HL-60/S4 treated with retinoic acid at 250 ng/mL for 4 days and 3 days (cell line): ENCODE measurements at regions not wholly inside any gene's neighbourhood (a gene's known extent, or its start where the extent isn't known, plus 50 kb on each side); places are given as distances from the start of the nearest gene placed in this dataset.

Experiments used
- in situ Hi-C: fragments of 300-500 bp; cut with MboI; formaldehyde crosslinking; loops from 2 replicates; pipeline ENCODE4 v1.7.0; 2022; ENCODE audit warnings: low sequenced_read_pairs

DNA sequence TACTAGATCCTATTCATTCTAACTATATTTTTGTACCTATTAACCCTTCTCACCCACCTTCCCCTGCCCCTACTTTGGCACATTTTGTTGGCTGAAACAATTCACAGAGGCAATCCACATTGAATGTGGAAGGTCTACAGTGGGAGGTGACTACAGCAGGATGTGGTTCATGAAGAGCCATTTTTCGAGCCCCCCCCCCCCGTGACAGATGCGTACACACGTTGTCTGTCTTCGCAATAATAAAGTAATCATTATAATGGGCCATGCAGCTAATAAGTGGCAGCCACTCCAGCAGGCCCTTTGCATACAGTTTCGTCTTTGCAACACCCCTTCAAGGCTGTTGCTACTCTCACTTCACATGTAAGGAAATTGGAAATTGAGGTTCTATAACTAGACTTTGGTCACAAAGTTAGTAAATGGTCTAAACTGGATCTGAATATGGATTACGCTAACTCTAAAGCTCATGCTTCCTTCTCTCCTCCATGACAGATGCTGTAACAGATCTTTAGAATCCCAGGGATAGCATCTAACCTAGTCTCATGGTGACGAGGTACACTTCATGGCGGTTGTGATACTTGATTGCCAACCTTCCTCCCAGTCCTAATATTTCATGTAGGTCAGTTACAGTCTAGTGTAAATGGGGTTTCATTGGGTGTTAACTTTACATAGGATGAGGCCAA is 176.8 kb downstream of the MYCN start:
- in situ Hi-C loops, result no loop called here

DNA sequence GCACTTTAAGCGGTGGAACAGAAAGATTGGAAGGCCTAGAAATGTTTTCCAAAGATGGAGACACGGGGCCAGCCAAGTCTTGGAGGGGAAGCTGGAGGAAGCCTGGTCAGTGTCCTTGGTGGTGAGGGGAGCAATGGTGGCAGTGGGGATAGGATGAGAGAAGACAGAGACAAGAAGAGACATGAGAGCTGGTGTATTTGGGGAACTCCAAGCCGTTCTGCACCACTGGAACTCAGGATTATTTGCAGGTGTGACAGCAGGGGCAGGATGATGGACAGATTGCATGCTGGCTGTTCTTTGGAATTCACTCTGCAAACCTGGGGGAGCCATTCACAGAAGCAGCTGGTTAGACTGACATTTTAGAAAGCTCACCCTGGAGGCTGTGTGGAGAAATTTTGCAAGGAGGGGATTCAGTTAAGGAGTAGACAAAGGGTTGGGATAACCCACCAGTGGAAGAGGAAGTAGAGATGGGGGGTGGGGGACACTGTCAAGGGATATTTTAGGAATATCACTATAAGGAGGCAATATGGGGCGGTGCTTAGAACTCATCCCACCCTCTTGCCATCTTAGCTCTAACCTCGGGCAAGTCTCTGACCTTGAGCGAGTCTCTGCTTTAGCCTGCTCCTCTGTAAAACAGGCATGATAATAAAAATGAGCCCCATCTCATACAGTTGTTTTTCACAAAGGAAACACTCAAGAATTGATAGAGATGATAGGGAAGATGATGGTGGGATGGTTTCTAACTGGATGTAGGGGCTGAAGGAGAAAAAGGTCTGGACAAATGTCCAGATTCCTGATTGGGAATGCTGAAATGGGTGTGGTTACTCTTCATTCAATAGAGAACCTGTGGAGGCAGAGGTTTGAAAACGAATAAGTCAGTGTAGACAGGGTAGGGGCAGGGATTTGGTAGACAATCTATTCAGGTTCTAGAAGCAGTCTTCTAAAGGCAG is 175.8 kb downstream of the MYCN start:
- in situ Hi-C loops, result no loop called here

DNA sequence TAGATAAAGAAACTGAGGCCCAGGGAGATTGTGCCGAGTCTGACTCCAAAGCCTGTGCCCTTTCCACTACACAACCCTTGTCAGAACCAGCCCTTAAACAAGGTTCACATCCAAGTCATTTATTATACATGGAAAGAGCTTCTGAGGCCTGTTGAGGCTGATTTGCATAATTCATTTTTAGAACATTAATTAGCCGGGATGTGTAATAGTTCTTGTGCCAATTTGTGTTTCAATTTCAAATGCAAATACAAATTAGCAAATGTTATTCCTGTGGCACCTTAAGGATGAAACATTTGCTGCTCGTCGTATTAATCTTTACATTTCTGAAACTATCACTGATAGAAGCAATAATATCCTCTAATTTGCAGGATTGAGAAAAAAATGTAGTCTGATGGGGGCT is 174.9 kb downstream of the MYCN start:
- in situ Hi-C loops, result no loop called here

DNA sequence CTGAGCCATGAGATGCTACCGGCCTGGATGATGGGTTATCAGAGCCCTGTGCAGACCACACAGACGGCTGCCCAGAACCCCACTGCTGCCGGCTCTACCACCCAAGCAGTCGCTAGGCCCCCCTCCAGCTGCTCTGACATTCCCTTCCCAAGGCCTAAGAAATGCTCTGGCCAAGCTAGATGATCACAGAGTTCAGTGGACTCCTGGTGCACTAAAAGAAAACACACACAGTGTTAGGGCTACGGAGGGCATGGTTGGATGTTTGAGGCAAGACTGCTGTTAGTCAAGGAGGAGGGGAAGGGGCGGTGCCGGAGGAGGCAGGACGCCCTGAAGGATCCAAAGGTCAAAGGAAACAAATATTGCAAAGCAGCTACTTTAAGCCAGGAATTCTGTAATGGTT is 174.5 kb downstream of the MYCN start:
- in situ Hi-C loops, result no loop called here

DNA sequence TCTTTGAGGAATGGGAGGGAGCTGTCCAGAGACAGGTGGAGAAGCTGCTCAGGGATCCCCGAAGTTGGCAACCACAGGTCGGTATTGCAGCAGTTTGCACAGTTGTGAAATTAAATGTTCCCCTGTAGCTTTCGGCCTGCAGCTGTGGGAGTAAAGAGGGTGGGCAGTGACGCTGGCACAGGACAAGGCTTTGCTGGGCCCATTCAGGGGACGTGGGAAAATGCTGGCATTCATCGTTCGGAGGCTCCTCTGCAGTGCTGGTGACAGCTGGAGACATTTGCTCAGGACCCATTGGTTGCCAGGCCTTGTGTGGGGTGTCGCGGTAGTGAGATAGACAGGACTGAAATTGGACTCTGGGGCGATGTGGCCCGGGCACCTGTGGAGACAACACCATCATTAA is 173.7 kb downstream of the MYCN start:
- in situ Hi-C loops, result no loop called here

DNA sequence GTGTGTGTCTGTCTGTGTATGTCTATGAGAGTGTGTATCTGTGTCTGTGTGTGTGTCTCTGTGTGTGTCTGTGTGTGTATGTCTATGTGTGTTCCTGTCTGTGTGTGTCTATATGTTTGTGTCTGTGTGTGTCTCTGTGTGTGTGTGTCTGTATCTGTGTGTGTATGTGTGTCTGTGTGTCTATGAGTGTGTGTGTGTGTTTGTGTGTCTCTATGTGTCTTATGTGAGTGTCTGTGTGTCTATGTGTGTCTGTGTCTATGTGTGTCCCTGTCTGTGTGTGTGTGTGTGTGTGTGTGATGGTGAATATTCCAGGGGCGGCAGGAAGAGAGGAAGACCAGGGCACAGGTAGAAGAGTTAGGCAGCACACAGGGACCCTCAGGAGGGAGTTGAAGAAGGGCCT is 173.2 kb downstream of the MYCN start:
- in situ Hi-C loops, result no loop called here

DNA sequence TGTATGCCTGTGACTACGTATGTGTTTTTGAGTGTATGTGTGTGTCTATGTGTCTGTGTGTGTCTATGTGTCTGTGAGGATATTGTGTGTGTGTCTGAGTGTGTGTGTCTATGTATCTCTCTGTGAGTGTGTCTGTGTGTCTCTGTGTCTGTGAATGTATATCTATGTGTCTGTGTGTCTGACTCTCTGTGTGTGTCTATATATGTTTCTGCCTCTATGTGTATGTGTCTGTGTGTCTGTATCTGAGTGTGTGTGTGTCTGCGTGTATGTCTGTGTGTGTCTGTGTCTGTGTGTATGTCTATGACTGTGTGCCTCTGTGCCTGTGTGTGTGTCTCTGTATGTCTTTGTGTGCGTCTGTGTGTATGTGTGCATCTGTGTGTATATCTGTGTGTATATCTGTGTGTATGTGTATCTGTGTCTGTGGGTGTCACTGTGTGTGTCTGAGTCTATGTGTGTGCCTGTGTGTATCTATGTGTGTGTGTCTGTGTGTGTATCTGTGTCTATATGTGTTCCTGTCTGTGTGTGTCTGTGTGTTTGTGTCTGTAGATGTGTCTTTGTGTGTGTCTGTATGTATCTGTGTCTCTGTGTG is 172.7 kb downstream of the MYCN start:
- in situ Hi-C loops, result no loop called here

DNA sequence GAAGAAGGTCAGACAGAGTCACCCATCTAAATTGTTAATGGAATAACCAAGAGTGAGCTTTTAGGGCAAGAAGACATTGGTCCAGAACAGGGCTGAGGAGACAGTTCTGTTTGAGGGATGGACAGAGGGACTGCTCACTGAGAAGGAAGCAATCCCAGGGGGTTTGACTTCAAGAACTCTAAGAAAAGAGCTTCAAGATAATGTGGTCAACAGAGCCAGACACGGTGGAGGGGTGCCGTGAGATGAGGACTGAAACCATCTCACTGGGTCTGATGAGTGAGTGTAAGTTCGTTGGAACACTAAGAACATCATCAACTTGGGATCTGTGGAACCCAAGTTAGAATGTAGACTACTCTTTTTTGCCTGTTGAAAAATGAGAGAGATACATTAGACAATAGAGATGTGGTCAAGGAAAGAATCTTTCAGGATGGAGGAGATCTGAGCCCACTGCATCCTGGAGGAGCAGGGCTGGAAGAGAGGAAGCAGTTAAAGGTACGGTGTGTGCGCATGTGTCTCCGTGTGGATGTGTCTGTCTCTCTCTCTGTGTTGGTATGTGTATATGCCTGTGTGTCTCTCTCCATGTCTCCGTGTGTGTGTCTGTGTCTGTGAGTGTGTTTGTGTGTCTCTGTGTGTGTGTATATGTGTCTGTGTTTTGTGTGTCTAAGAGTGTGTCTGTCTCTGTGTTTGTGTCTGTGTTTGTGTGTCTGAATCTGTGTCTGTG is 172.1 kb downstream of the MYCN start:
- in situ Hi-C loops, result no loop called here

DNA sequence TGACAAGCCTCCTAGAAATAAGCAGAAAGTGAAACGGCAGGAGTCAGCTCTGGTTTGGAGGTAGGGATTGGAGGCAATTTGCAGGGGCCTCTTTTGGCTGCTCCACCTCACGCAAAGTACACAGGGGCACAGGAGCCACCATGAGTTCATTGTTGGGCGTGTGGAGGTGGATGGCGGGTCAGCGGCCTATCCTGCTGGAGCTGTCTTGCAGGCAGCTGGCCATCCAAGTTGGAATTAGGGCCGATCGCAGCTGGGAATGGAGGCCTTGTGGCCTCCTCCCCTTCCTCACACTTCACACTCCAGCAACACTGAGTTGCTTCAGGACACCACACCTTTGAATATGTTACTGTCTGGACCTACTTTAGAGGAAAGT is 171.5 kb downstream of the MYCN start:
- in situ Hi-C loops, result no loop called here

DNA sequence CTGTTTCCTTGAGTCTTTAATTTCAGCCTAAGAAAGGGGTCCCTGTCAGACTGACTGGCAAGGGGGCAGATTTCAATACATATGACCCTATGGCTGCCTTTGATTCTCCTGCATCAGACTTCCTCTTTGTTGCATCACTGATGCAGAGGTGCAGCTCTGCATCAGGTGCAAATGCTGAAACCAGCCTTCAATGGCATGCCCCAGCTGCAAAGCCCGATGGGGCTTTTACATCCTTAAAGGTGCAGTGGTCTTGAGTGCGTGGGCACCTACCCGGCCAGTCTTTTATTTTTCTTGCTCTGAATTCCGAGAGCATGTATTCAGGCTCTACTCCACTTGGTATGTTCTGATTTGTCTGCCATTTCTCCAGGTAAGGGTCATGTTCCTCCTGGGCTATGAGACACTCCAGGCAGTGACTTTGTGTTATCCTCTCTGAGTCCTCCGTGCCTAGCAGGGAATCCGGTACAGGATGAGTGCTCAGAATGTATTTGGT is 169.5 kb downstream of the MYCN start:
- in situ Hi-C loops, result no loop called here

DNA sequence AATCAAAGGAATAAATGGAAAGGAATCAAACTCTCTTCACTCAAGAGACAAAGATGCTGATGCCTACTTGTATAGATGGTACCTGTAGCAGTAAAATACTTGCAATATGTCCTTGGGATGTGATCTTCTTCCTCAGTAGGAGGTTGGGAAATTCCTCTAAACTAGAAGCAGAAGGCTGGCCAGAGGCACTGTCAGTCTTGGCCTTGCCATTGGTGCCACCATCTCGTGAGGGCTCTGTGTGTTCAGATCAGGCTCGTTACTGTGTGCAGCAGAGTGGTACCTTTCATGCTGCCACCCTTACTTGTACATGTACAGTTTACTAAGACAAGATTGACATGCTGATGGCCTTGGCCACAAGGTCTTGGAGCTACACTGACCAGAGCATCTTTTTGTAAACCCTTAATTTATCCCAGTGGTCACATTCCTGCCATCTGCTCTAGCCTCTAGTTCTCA is 169.0 kb downstream of the MYCN start:
- in situ Hi-C loops, result no loop called here

DNA sequence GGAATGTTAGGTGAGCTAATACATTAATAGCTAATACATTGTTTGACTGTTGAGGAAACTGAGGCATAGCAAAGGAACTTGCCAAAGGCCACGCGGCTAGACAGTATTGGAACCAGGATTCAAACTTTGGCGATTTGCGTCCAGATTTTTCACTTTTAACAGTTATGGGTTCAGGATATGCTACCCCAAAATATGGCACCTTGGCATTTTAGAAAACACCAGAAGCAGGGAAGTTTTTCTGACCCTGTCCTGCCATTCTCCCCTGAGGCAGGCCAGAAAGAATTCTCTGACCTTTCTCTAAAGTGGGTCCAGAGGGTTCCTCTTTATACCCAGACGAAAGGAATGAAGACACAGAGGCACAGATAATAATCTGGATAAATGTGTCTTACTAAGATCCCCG is 166.9 kb downstream of the MYCN start:
- in situ Hi-C loops, result no loop called here

DNA sequence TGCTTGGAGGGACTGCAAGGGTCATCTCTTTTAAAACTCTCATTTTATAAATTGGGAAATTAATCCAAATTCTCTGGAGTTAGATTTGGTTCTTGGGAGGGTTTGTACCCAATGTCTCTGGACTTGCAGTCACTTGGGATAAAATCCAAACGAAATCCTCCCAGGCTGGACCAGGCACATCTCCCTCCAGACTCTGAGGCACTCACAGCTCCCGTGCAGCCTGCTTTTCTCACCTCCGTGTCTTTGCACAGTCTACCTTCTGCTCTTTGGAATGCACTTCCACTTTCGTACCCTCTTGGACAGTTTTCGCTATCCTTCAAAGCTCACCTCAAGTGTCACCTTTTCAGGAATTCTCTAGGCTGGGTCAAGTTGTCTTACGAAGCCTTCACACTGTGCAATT is 166.3 kb downstream of the MYCN start:
- in situ Hi-C loops, result no loop called here

DNA sequence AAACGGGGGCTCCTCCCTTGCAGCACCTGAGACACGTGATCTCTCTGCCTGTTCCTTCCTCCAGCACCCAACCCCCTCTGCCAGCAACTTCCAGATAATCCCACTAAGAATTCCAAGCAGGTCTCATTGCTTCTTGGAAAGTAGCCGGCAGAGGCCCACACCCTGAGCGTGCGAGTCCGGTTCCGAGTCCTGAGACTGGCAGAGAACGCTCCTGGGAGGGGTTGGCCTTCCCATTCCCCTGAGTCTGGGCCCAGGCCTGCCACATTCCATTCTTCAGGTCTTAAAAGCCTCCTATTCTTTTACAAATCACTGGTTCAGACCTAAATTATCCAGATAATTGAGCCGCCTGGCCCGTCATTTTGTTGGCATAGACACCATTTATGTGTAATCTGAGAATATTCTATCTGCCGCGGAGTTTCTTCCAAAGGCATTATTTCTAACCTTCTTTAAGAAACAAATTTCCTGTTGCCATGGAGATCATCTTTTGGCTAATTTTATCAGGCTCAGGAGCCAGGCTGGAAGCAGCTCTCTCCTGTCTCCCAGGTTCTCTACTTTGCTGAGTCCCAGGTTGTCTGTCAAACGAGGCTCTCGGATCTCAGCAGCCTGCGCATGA is 165.4 kb downstream of the MYCN start:
- in situ Hi-C loops, result no loop called here

DNA sequence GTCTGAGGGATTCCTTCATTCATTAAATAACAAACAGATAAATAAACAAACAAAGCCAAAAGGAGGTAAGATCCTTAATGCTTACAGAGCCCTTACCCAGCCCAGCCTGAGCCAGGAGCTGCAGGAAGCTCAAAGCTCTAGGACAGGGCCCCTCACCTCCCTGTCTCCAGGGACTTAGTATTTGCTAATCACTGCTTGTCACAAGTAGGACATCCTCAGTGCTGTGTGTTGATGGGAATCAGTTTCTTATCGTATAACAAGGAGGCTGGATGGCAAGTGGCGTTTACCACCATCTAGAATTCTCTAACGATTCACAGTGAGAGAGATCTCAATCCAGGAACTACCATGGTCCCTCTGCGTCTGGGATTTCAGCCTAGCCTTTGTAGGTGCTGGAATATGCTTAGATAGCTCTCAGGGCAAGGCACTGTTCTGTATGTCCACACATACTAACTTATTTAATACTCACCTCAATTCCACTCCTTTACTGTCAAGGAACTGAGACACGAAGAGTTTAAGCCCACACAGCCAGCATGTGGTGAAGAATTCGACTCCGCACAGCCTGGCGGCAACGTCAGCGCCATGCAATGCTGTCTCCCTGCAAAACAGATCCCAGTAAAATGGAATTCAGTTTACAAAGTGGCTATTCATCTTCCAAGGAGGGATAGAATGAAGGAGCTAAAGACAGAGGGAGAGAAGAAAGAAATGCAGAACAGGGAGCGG is 164.8 kb downstream of the MYCN start:
- in situ Hi-C loops, result no loop called here

DNA sequence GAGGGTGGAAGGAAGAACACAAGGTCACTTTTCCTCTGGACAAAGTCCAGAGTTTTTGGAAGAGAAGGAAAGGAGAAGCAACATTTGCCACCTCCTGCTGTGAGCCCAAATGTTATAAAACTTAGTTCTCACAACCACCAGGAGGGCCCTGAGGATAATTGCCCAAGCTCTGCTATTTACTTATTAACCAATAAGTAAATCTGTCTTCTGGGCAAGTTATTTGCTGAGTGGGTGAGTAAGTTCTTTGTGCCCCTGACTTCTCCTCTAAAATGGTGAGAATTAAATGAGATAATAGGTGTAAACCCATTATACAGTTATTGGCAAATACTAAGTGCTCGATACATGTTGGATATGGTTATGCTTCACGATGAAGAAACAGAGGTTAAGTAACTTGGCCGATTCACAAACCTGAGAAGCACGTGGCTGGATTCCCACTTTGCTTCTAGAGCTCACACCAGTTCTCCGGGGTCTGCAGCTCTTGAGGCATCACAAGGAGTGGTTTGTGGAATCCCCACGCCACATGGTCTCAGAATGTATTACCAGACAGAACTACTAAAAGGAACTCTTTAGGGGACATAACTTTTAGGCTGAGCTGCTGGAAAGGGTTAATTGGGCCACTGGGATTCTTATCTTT is 164.1 kb downstream of the MYCN start:
- in situ Hi-C loops, result no loop called here

DNA sequence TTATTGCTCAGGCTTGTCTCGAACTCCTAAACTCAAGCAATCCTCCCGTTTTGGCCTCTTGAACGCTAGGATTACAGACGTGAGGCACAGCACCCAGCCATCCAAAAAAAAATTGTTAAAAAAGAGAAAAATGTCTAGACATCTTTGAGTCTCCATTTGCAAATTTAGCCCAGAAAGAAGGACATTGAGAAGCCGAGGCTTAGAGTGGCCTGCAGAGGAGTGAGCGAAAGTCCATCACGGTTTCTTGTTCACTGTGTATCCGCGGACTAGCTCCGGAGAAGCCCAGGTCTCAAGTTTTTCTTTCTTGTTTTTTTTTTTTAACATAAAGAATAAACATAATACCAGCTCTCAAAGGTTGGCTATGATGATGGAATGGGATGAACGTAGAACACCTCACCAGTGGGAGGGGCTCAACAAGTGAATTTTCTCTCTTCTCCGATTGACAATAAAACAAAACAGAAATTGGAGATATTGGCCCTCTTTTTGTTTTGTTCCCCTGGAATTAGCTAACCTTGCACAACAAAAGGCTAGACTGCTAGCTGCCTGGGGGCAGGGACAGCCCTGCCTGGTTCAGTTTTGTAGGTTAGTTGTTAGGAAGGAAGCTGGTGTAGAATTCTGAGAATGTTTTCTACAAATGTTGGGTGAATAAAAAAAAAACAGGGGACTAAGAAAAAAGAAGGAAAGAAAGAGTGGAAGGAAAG is 163.4 kb downstream of the MYCN start:
- in situ Hi-C loops, result no loop called here

DNA sequence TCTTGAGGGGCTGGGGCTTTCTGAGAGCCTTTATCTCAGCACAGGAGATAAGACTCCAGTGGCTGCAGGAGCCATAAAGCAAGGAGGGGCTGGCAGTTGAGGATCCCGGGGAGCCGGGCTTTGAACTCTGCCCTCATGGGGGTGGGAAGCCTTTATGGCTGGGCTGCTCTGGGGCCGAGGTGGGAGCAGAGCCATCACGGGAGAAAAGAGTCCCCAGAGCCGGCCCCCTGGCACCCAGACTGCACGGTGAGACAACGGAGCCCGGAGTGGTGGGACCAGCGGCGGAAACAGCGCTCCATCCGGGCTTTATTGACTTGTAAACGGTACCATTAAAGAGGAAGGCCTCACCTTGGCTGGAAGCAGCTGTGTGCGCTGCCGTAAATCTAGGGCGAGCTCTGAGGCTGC is 162.6 kb downstream of the MYCN start:
- in situ Hi-C loops, result no loop called here
